PC-9 (cell line): ENCODE measurements at regions not wholly inside any gene's neighbourhood (a gene's known extent, or its start where the extent isn't known, plus 50 kb on each side); places are given as distances from the start of the nearest gene placed in this dataset.
"Not testable (repeated sequence)": the region's sequence is repeated elsewhere in the genome, so short reads cannot be mapped to it uniquely, and the experiment has no call there.

ENCODE experiments used
- BruUV-seq: library from RNA; stranded (reverse); fragments of 400-500 nt; replicated peaks from 2 replicates; lab custom pipeline; 2021; lab: Mats Ljungman, UMichigan
- CTCF ChIA-PET: fragments of 300-600 bp; sonication (Branson Sonifier 250); formaldehyde crosslinking; loops from one replicate; lab custom pipeline; 2022; ENCODE audit warnings: antibody characterized with exemption; lab: Charles Lee
- POLR2A ChIA-PET: fragments of 300-600 bp; sonication (Branson Sonifier 250); formaldehyde crosslinking; loops from one replicate; lab custom pipeline; 2022; ENCODE audit warnings: antibody characterized with exemption; ENCODE audit not compliant: unreplicated experiment; lab: Charles Lee
- DNase-seq, 2 experiments: peaks; one replicate each; pipeline versions ENCODE4 v3.0.0 to v3.0.0-alpha.2; 2015 to 2022; ENCODE audit warnings: mixed read lengths in 1 of 2
- H2AFZ ChIP-seq: fragments of 200-600 bp; sonication (generic); 2 replicates; pipeline ENCODE4 v1.8.1; 2017; ENCODE audit warnings: antibody characterized with exemption
- H3F3A ChIP-seq: fragments of 200-600 bp; sonication (generic); 2 replicates; pipeline ENCODE4 v1.8.1; 2017; ENCODE audit warnings: antibody characterized with exemption, mild to moderate bottlenecking, low read depth; ENCODE audit not compliant: insufficient read depth
- H3K27ac ChIP-seq: fragments of 200-600 bp; sonication (generic); 2 replicates; pipeline ENCODE4 v1.6.1; 2016; ENCODE audit warnings: mixed run types
- H3K27me3 ChIP-seq: fragments of 200-600 bp; sonication (generic); 2 replicates; pipeline ENCODE4 v1.6.1; 2016; ENCODE audit warnings: low read depth, mixed run types; ENCODE audit not compliant: insufficient read depth
- H3K36me3 ChIP-seq: fragments of 200-600 bp; sonication (generic); 2 replicates; pipeline ENCODE4 v1.6.1; 2016; ENCODE audit warnings: low read depth, mixed run types
- H3K4me1 ChIP-seq: fragments of 200-600 bp; sonication (generic); replicated peaks from 2 replicates; pipeline ENCODE4 v1.6.1; 2016; ENCODE audit warnings: mixed run types; ENCODE audit not compliant: insufficient read depth
- H3K4me2 ChIP-seq: fragments of 200-600 bp; sonication (generic); 2 replicates; pipeline ENCODE4 v1.6.1; 2017; ENCODE audit warnings: mixed run types
- H3K4me3 ChIP-seq: fragments of 200-600 bp; sonication (generic); 2 replicates; pipeline ENCODE4 v1.6.1; 2016; ENCODE audit warnings: mixed run types
- H3K79me2 ChIP-seq: fragments of 200-600 bp; sonication (generic); 2 replicates; pipeline ENCODE4 v1.6.1; 2017; ENCODE audit warnings: low read depth, mixed run types
- H3K9me2 ChIP-seq: fragments of 200-600 bp; sonication (generic); 2 replicates; pipeline ENCODE4 v1.8.1; 2017; ENCODE audit warnings: mild to moderate bottlenecking; ENCODE audit not compliant: insufficient read depth
- H3K9me3 ChIP-seq: fragments of 200-600 bp; sonication (generic); 2 replicates; pipeline ENCODE4 v1.8.1; 2016; ENCODE audit warnings: low read depth; ENCODE audit not compliant: insufficient read depth
- H4K20me1 ChIP-seq: fragments of 200-600 bp; sonication (generic); 2 replicates; pipeline ENCODE4 v1.8.1; 2017; ENCODE audit not compliant: insufficient read depth
- CTCF ChIP-seq: fragments of 200-600 bp; sonication (generic); conservative IDR thresholded peaks from 2 replicates; pipeline ENCODE4 v1.6.1; 2017; ENCODE audit warnings: mixed run types, antibody characterized with exemption, mild to moderate bottlenecking, moderate library complexity
- EZH2 ChIP-seq: fragments of 200-600 bp; sonication (generic); IDR thresholded peaks from 2 replicates; pipeline ENCODE4 v1.8.0; 2017; ENCODE audit warnings: antibody characterized with exemption, low read depth
- intact Hi-C: fragments of 100-400 bp; cut with micrococcal nuclease; formaldehyde crosslinking; loops from one replicate; pipeline ENCODE4 v1.10.0; 2022; ENCODE audit not compliant: unreplicated experiment

GRCh38 chrX:150229481-150229880 lies 133.6 kb upstream of the MAMLD1 start:
- H3F3A ChIP-seq, result no peaks in the 10 kb centered on the region
- no peak for DNase-seq
- no peak for TF ChIP-seq CTCF
- no peak for TF ChIP-seq EZH2
- 0 out of 2 replicates have a peak, but pooled peaks cover 10% of the 10 kb centered on the region for H3K27me3 ChIP-seq
- POLR2A ChIA-PET, result no interaction called here
- H3K9me3 ChIP-seq, result no peaks in the 10 kb centered on the region
- H3K4me2 ChIP-seq, result no peak overlapping the region
- no peak overlapping the region for H2AFZ ChIP-seq
- no peaks in the 10 kb centered on the region for H3K79me2 ChIP-seq
- no peak overlapping the region for H3K4me3 ChIP-seq
- H3K9me2 ChIP-seq, result no peaks in the 10 kb centered on the region
- CTCF ChIA-PET, result no interaction called here
- H3K27ac ChIP-seq, result no peak overlapping the region
- H3K4me1 ChIP-seq, result no peaks in the 10 kb centered on the region
- no peaks in the 10 kb centered on the region for H4K20me1 ChIP-seq
- intact Hi-C loops, result no loop called here
- no TSS peak for BruUV-seq
- H3K36me3 ChIP-seq, result no peaks in the 10 kb centered on the region

- H3K36me3 ChIP-seq, BruUV-seq, H3K9me3 ChIP-seq, H2AFZ ChIP-seq, POLR2A ChIA-PET, H3K4me2 ChIP-seq, H3K9me2 ChIP-seq, H3K79me2 ChIP-seq, DNase-seq, H3K4me3 ChIP-seq, H4K20me1 ChIP-seq, H3K27ac ChIP-seq, intact Hi-C loops, H3F3A ChIP-seq, H3K4me1 ChIP-seq, CTCF ChIA-PET: not testable (repeated sequence)
- H3K27me3 ChIP-seq, result 0 out of 2 replicates have a peak, but pooled peaks cover 10% of the 10 kb centered on the region
These were observed 132.2 kb upstream of the MAMLD1 start for GRCh38 chrX:150230952-150231351.

- H3K9me2 ChIP-seq, H4K20me1 ChIP-seq, DNase-seq, POLR2A ChIA-PET, H2AFZ ChIP-seq, H3K4me2 ChIP-seq, H3K4me1 ChIP-seq, H3K27ac ChIP-seq, H3K4me3 ChIP-seq, H3F3A ChIP-seq, BruUV-seq, H3K36me3 ChIP-seq, H3K9me3 ChIP-seq, intact Hi-C loops, H3K79me2 ChIP-seq, CTCF ChIA-PET: not testable (repeated sequence)
- H3K27me3 ChIP-seq, result 0 out of 2 replicates have a peak, but pooled peaks cover 10% of the 10 kb centered on the region
These were observed 131.7 kb upstream of the MAMLD1 start for GRCh38 chrX:150231368-150231767.

GRCh38 chrX:150232222-150232621 lies 130.9 kb upstream of the MAMLD1 start:
- H3F3A ChIP-seq, H3K79me2 ChIP-seq, H3K27ac ChIP-seq, intact Hi-C loops, H4K20me1 ChIP-seq, BruUV-seq, H2AFZ ChIP-seq, H3K4me3 ChIP-seq, H3K36me3 ChIP-seq, DNase-seq, POLR2A ChIA-PET, H3K4me1 ChIP-seq, H3K4me2 ChIP-seq, CTCF ChIA-PET, H3K9me2 ChIP-seq, H3K9me3 ChIP-seq: not testable (repeated sequence)
- 0 out of 2 replicates have a peak, but pooled peaks cover 10% of the 10 kb centered on the region for H3K27me3 ChIP-seq
